ENCODE measurements at regions not wholly inside any gene's neighbourhood (a gene's known extent, or its start where the extent isn't known, plus 50 kb on each side); places are given as distances from the start of the nearest gene placed in this dataset.

DNA sequence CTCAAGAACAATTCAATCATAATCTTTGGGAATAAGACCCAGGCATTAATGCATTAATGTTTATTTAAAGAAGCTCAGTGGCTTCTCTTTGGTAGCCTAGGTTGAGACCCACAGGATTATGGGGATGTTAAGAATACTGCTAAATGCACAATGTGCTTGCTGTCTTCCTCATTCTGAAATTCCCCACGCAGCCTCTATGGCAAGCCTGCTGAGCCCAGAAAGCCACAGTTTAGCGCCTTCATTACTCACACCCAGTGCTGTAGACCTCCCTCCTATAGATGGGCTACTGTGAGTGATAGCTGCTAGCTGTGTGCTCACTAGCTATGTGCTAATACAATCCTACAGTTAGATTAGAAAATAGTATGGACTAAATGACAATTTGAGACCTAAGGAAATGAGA, 90.6 kb downstream of the TNFSF13B start:
- no peak for DNase-seq

DNA sequence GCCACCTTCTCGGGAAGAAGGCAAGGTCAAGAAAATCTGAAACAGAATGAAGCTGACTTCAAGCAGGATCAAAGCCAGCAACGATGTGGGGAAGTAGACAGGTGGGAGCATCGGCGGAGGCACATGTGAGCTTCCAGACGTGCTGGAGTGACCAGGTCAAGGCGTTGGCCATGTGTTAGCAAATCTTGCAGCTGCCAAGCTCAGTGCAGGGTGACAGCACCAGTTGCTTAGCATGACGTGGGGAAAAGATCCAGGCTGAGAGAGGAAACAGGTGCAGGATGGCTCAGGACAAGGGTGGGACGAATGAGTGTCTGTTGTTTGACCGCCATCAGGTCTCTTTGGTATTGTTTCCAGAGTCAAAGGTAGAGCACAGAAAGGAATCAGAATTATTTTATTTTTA, 92.3 kb downstream of the TNFSF13B start:
- DNase-seq, result no peak

DNA sequence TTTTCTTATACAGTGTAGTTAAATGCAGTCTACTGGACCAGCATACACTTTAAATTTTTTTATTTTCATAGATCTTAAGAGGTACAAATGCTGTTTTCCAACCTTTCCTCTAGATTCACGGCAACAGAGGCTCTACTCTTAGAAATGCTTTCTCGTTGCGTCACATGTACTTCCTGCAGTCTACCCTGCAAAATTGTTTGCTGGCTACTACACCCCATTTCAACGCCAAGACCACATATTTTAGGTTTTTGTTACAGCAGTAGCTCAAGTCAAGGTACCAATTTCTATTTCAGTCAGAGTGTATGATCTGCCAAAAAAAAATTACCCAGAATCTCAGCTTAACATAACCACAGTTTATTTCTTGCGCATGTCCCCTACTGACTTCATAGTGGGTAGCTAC, 94.1 kb downstream of the TNFSF13B start:
- DNase-seq, result no peak

DNA sequence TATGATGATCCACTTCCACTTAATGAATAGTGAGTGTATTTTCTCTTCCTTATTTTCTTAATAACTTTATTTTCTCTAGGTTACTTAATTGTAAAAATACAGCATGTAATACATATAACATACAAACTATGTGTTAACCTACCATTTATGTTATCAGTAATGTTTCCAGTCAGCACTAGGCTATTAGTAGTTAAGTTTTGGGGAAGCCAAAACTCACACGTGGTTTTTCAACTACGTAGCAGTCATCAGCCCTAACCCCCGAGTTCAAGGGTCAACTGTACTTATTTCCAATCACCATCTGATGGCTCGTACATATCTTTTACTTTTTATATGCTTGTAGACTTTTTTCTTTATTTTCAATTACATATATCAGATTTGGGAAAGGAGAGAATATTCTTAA, 95.7 kb downstream of the TNFSF13B start:
- DNase-seq, result no peak

DNA sequence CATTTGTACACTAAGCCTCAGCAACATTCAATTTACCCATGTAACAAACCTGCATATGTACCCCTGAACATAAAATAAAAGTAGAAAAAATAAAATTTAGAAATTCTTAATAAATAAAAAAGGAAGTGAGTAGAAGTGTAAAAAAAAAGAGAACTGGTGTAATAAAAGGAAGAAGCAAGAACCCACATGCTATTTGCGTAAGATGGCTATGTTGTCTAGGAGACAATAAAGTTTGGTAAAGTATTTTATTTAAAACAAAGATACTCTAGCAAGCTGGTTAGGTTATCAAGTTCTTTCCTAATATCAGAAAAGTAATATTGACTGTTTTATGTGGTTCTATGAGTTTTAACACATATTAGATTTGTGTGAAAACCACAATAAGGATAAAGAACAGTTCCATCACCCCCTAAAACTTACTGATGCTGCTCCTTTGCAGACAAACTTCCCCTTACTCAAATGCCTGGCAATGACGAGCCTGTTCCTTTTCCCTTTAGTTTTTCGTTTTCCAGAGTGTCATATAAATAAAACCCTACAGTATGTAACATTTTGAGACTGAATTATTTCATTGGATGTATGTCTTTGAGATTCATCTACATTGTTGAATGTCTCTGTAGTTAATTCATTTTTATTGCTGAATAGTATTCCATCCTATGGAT, 98.9 kb downstream of the TNFSF13B start:
- DNase-seq, result no peak

DNA sequence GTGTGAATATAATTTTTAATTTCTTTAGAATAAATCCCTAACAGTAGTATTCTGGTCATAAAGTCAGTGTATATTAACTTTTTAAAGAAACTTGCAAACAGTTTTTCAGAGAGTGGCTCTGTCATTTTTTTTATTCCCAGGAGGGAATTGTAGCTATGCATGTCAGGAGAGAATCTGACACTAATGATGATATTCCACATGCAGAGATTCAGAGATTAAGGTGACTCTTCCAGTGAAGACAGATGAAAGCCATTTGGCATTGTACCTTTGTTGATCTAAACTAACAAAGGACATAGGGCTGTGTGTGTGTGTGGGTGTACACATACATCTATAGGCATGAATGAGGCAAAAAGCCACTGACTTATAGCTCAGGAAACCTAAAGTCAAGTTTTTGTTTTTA, 99.9 kb downstream of the TNFSF13B start:
- no peak for DNase-seq

- DNase-seq, result no peak
Measured at GRCh38 chr13:108375034-108375433, 105.5 kb downstream of the TNFSF13B start.

GRCh38 chr13:108375772-108376171, 106.3 kb downstream of the TNFSF13B start:
- no peak for DNase-seq

DNA sequence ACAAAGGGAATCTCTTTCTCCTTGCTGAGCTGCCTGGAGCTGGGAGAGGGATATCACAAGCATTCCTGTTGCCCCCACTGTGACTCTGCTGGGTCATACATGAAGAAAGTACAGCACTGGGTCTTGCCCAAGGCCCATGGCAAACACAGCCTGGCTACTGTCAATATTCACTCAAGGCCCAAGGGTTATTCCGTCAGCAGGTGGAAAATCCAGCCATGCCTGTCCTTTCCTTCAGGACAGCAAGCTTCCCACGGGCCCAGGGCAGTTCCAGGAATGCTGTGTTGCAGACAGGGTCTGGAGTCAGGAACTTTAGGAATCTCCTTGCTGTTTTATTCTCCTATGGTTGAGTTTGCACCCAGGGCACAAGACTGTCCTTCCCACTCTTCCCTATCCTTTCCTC, 106.8 kb downstream of the TNFSF13B start:
- DNase-seq, result no peak

DNA sequence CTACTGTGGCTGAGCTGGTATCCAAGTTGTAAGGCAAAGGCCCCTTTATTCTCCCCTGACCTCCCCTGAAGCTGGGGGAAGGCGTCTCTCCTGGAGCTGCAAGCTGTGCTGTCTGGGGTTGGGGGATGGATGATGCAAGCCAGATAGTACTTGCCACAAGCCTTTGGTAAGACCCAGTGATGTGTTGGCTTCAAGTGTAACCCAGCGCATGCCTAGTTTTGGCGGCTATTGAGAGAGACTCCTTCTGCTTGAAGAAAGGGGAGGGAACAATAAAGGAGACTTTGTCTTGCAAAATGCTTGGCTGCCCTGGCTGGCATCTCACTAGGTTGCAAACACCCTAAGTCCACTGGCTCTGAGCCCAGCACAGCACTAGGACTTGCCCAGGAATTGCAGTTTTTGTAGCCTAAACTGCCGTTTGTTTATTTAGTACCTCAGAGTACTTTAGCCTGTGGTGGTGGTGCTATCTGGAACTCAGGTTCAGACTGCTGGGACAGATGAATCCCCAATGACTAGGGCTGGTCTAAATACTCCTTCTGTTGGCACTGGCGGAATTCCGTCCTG, 108.2 kb downstream of the TNFSF13B start:
- DNase-seq, result no peak

GRCh38 chr13:108383667-108384066, 114.1 kb downstream of the TNFSF13B start:
- no peak for DNase-seq

- DNase-seq, result no peak
Measured at GRCh38 chr13:108387156-108387555, 117.6 kb downstream of the TNFSF13B start.

DNA sequence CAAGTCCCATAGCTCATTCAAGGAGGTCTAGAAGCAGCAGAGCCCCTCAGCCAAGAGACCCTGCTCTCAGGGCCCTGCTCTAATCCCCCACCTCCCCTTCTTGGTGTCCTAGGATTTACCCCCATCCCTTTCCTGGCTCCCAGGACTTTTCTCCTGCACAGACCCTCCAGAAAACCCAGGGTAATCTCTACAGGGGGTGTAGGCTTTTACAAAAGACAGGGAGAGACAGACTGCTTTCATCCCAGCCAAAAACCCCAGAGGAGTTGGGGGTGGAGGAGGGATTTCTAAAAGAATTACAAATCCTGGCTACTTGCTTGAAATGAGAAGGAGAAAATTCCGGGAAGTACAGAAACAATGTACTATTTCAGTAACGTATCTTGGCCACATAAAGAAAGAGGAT, 133.3 kb downstream of the TNFSF13B start:
- DNase-seq, result no peak

GRCh38 chr13:108407495-108407894, 138.0 kb downstream of the TNFSF13B start:
- DNase-seq, result no peak

DNA sequence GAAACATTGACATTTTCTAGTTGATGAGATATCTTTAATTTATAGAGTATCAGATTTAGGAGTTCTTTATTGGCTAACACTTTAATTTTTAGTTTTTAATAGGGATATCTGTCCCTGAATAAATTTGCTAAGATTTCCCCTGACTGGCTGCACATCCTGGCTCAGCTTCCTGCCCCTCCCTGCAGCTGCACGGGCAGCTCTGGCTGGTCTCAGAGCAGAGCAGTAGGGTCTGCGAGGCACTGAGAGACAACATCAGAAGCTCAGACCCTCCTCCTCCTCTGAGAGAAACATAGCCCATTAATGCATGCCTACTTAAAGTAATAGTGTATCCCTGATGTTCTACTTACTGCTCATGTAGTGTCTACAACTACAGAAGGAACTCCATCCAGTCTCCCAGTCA, 139.2 kb downstream of the TNFSF13B start:
- no peak for DNase-seq

GRCh38 chr13:108409730-108410129, 140.2 kb downstream of the TNFSF13B start:
- DNase-seq, result no peak

DNA sequence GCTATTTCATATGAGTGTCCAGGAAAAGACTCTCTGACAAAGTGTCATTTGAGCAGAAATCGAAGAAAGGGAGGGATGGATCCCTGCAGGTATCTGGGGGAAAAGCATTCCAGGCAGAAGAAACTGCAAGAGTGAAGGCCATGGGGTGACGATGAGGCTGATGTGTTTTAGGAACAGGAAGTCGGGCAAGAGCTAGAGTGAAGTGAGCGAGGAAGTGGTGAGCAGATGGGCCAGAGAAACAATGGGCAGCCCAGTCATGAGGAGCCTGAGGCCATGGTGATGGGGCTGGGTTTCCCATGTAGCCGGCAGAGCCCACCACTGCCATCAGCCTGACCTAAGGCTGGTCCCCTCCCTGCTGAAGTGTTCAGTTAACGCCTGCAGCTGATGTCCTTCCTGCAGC, 150.2 kb downstream of the TNFSF13B start:
- no peak for DNase-seq

DNA sequence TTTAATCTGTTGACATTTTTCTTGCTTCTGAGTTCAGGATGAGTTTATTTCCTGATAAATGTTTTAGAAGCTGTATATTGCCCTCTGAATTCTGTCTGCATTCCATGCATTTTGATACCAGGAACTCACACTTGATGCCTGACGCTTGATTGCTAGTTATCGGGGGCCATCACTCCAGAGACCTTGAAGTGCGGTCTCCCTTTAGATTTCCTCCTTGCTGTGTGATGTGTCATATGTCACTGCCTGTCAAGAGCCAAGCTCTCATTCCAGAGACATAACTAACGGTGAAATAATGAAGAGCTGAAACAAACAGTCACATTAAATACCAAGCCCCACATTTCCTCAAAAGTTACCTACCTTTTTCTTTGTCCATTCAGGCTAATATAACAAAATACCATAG, 155.5 kb downstream of the TNFSF13B start:
- DNase-seq, result no peak

- DNase-seq, result no peak
Measured at GRCh38 chr13:108426893-108427292, 157.4 kb downstream of the TNFSF13B start.

DNA sequence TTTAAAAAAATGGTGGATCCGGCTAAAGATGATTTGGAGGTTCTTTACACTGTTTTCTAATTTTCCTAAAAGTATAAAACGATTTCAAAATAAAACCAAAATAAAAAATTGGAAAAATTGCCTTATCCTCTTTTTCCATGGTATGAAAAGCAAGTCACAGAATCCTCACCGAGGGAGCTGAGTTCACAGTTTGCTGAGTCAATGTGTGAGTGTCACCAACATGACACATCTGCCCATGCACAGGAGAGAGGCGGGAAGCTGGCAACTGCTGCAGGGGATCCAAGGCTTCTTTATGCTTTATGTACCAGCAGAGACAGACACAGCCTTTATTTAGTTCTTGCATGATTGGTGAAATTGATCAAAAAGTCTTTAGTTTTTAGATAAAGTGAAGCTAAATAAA, 157.8 kb downstream of the TNFSF13B start:
- DNase-seq, result no peak

- no peak for DNase-seq
Measured at GRCh38 chr13:108428691-108429090, 159.2 kb downstream of the TNFSF13B start.

- DNase-seq, result no peak
Measured at GRCh38 chr13:108433976-108434755, 164.6 kb downstream of the TNFSF13B start.

- no peak for DNase-seq
Measured at GRCh38 chr13:108435393-108436149, 166.1 kb downstream of the TNFSF13B start.

- no peak for DNase-seq
Measured at GRCh38 chr13:108437496-108437895, 168.0 kb downstream of the TNFSF13B start.
